ENCODE measurements at regions not wholly inside any gene's neighbourhood (a gene's known extent, or its start where the extent isn't known, plus 50 kb on each side); places are given as distances from the start of the nearest gene placed in this dataset.
"Not testable (repeated sequence)": the region's sequence is repeated elsewhere in the genome, so short reads cannot be mapped to it uniquely, and the experiment has no call there.

GRCh38 chr5:100407053-100407452 lies 128.1 kb upstream of the FAM174A start:
- DNase-seq (ENCODE audit: low read depth, low spot score) = no peak
- no peak overlapping the region for H3K4me3 ChIP-seq (ENCODE audit: low read depth, low read length)
- CTCF ChIA-PET = no interaction called here
- TF ChIP-seq CTCF (IDR thresholded peaks at IDR 0.05; ENCODE audit: insufficient read depth, low read length, missing control alignments) = no peak
- POLR2A ChIA-PET = no interaction called here

DNA sequence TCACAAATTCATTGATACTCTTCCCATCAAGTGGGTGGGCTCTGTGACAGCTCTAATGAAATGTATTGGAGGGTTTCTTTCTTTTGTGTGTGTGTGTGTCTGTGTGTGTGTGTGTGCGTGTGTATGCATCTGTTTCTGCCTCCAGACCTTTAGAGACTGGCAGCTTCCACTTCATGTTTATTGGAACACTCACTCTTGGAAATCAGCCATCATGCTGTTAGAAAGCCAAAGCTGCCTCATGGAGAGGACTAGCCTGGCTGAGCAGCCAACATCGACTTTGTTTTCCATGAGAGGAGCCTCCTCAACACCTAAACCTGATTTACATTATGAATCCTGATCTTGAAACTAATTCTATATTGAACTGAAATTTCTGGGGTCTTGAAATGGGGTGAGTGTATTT lies 128.5 kb upstream of the FAM174A start:
- ChIA-PET CTCF (no interaction called here), POLR2A (no interaction called here)

DNA sequence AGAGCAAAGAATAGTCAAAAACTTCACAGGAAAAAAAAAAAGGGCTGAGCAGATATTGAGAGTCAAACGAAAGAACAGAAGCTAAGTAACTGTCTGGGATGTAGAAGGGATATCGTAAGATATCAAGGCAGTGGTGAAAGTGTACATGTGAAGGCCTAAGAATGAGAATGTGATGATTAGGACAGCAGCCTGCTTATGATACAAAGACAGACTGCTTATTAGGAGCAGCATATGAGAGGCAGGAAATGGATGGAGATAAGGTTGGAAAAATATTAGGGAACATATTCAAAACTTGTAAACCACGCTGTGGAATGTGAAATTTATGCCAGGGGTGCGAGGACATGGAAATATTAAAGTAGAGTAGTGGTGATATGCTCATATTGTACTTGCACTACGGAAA lies 133.1 kb upstream of the FAM174A start:
- no peak for DNase-seq (ENCODE audit: low read depth, low spot score)
- H3K4me3 ChIP-seq (ENCODE audit: low read depth, low read length) = no peak overlapping the region
- TF ChIP-seq CTCF (IDR thresholded peaks at IDR 0.05; ENCODE audit: insufficient read depth, low read length, missing control alignments) = no peak
- ChIA-PET CTCF (no interaction called here), POLR2A (no interaction called here)

More for the DNA sequence above, 128.5 kb upstream of the FAM174A start:
- DNase-seq (ENCODE audit: low read depth, low spot score) = no peak
- no peak overlapping the region for H3K4me3 ChIP-seq (ENCODE audit: low read depth, low read length)
- TF ChIP-seq CTCF (IDR thresholded peaks at IDR 0.05; ENCODE audit: insufficient read depth, low read length, missing control alignments) = no peak

DNA sequence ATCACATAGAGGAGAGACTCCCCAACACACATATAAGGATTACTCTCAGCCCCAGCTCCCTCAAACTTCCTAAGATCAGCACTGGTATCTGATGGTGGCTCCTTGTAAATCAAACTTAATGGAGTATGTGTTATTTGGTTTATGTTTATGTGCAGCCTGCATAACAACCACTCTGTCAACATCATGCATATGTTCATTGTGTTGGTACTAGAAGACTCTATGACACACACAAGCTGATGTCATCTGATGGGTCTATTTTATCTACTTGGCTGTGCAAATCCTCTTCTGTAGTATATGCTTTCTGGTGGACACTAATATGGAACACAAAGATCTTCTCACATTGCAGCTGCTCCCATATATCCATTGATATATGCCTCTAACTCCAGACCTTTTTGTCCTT lies 134.0 kb upstream of the FAM174A start:
- DNase-seq (ENCODE audit: low read depth, low spot score) = no peak
- no peak overlapping the region for H3K4me3 ChIP-seq (ENCODE audit: low read depth, low read length)
- ChIA-PET CTCF (no interaction called here), POLR2A (no interaction called here)
- no peak for TF ChIP-seq CTCF (IDR thresholded peaks at IDR 0.05; ENCODE audit: insufficient read depth, low read length, missing control alignments)

- DNase-seq (ENCODE audit: low read depth, low spot score); CTCF ChIA-PET; POLR2A ChIA-PET; H3K4me3 ChIP-seq (ENCODE audit: low read depth, low read length): not testable (repeated sequence)
These were observed 136.4 kb upstream of the FAM174A start for GRCh38 chr5:100398815-100399214.

- DNase-seq (ENCODE audit: low read depth, low spot score); H3K4me3 ChIP-seq (ENCODE audit: low read depth, low read length); POLR2A ChIA-PET; CTCF ChIA-PET: not testable (repeated sequence)
These were observed 155.8 kb upstream of the FAM174A start for GRCh38 chr5:100379254-100379858.

- CTCF ChIA-PET; DNase-seq (ENCODE audit: low read depth, low spot score); H3K4me3 ChIP-seq (ENCODE audit: low read depth, low read length); POLR2A ChIA-PET: not testable (repeated sequence)
These were observed 170.3 kb upstream of the FAM174A start for GRCh38 chr5:100364757-100365478.

DNA sequence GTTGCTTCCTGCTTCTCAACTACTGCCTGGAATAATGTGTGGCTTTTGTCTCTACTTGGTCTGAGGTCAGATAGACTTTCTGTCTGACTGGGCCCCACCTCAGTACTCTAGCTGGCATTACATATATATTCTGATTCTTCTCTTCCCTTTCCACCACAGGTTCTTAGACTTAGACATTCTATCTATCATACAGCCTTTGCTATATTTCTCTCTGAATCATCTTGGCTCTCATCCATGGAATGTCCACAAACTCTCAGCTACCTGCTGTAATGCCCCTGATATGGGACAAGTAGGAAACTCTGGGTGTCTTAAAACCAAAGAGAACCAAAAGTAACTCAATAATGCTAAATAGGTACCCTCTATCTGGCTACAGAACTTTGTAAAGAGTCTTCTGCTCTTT lies 170.8 kb upstream of the FAM174A start:
- POLR2A ChIA-PET; CTCF ChIA-PET; DNase-seq (ENCODE audit: low read depth, low spot score); H3K4me3 ChIP-seq (ENCODE audit: low read depth, low read length): not testable (repeated sequence)

DNA sequence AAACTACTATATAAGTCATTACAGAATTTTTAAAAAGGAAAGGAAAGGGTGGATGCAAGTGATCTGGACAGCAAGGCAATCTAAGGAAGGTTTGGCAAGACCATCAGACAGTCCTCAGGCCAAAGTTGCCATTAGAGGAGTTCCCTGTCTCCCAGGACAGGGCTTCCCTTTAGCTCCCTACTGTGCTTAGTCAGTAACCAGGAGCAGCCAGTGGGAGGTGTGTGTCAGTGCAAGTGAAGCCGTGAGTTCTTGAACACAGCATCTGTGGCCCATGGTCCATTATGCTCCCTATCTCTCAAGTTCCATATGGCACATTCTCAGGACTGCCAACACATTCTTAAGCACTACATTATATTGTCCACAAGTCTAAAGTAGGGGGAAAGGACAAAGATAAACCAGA lies 175.2 kb upstream of the FAM174A start:
- H3K4me3 ChIP-seq (ENCODE audit: low read depth, low read length); DNase-seq (ENCODE audit: low read depth, low spot score); CTCF ChIA-PET; POLR2A ChIA-PET: not testable (repeated sequence)

GRCh38 chr5:100346269-100346668 lies 188.9 kb upstream of the FAM174A start:
- POLR2A ChIA-PET; DNase-seq (ENCODE audit: low read depth, low spot score); H3K4me3 ChIP-seq (ENCODE audit: low read depth, low read length); CTCF ChIA-PET: not testable (repeated sequence)

- DNase-seq (ENCODE audit: low read depth, low spot score); H3K4me3 ChIP-seq (ENCODE audit: low read depth, low read length); POLR2A ChIA-PET; CTCF ChIA-PET: not testable (repeated sequence)
These were observed 193.7 kb upstream of the FAM174A start for GRCh38 chr5:100341485-100341884.

Measured in AG04449 (cell line).